Suprapubic skin (tissue), 3 donors: ENCODE measurements at regions not wholly inside any gene's neighbourhood (a gene's known extent, or its start where the extent isn't known, plus 50 kb on each side); places are given as distances from the start of the nearest gene placed in this dataset.
"Not testable (repeated sequence)": the region's sequence is repeated elsewhere in the genome, so short reads cannot be mapped to it uniquely, and the experiment has no call there.

Source experiments
- CTCF ChIP-seq, 2 donors: fragments of 200-600 bp in 1 of 2; fragments of 450-650 bp in 1 of 2; sonication (generic) in 1 of 2; IDR thresholded peaks; one replicate each; pipeline ENCODE4 v1.5.1; 2016 to 2019; ENCODE audit warnings: antibody characterized with exemption in 2 of 2, mild to moderate bottlenecking in 1 of 2, moderate library complexity in 1 of 2
- POLR2AphosphoS5 ChIP-seq, 3 donors: sonication (generic); formaldehyde crosslinking; IDR thresholded peaks; one replicate each; pipeline ENCODE4 v1.6.1; 2017; ENCODE audit warnings: antibody characterized with exemption in 3 of 3

- TF ChIP-seq CTCF, POLR2AphosphoS5 (IDR thresholded peaks at IDR 0.05): not testable (repeated sequence)
Observed at GRCh38 chr9:135195975-135196374, 108.5 kb downstream of the OLFM1 start.
